Adrenal gland (tissue), 9 donors: ENCODE measurements at regions not wholly inside any gene's neighbourhood (a gene's known extent, or its start where the extent isn't known, plus 50 kb on each side); places are given as distances from the start of the nearest gene placed in this dataset.

Experiments
- DNase-seq, 7 donors: peaks; one replicate each; pipeline ENCODE4 v3.0.0-alpha.2; 2019 to 2020
- H3K27ac ChIP-seq, 5 donors: fragments of 200-600 bp; sonication (generic) in 4 of 5; 1 replicate in 3 of 5; 2 replicates in 2 of 5; pipeline versions ENCODE4 v1.5.1 to v1.8.0; 2016 to 2020; ENCODE audit warnings: mild to moderate bottlenecking in 1 of 5
- H3K27me3 ChIP-seq: fragments of 200-600 bp; 2 replicates; pipeline ENCODE4 v1.8.0; 2021
- H3K36me3 ChIP-seq, 2 donors: fragments of 200-600 bp; replicated peaks in 1 of 2; 1 replicate in 1 of 2; 2 replicates in 1 of 2; pipeline versions ENCODE4 v1.5.1 to v1.8.0; 2018 to 2022
- H3K4me1 ChIP-seq, 2 donors: fragments of 200-600 bp; replicated peaks in 1 of 2; 1 replicate in 1 of 2; 2 replicates in 1 of 2; pipeline versions ENCODE4 v1.5.1 to v1.8.0; 2018 to 2021
- H3K4me3 ChIP-seq, 4 donors: fragments of 200-600 bp; sonication (generic) in 3 of 4; one replicate each; pipeline ENCODE4 v1.5.1; 2016 to 2018
- H3K9me3 ChIP-seq, 3 donors: fragments of 200-600 bp; sonication (generic) in 1 of 3; replicated peaks in 1 of 3; 1 replicate in 2 of 3; 2 replicates in 1 of 3; pipeline versions ENCODE4 v1.5.1 to v1.8.0; 2016 to 2021
- CTCF ChIP-seq, 6 experiments: fragments of 450-650 bp in 4 of 6; fragments of 200-600 bp in 2 of 6; sonication (generic) in 1 of 6; IDR thresholded peaks; 1 replicate in 5 of 6; 2 replicates in 1 of 6; pipeline versions ENCODE4 v1.5.1 to v1.8.0; 2016 to 2021; ENCODE audit warnings: antibody characterized with exemption in 6 of 6, mild to moderate bottlenecking in 2 of 6, moderate library complexity in 1 of 6
- POLR2A ChIP-seq, 2 donors: fragments of 450-650 bp; IDR thresholded peaks; one replicate each; pipeline ENCODE4 v1.6.1; 2017; ENCODE audit warnings: antibody characterized with exemption in 2 of 2, mild to moderate bottlenecking in 2 of 2, moderate library complexity in 1 of 2
- WGBS, 4 donors: extraction: QIAGEN DNeasy Blood & Tissue Kit in 2 of 4; methylation state at CpG; one replicate each; pipeline versions ENCODE4 v1.1.5 to v1.1.7; 2013 to 2017; 5-methylcytosine and 5-hydroxymethylcytosine counted together
- intact Hi-C, 2 donors: fragments of 100-400 bp; cut with DNase I; formaldehyde crosslinking; loops; one replicate each; pipeline versions ENCODE4 v1.14.1 to v1.15.0; 2022 to 2023
- donor health status: healthy with polysubstance abuse.
- donor health status: Bipolar disorder and iron deficiency.
- donor health status: DM: yes; HTN: yes; CAD: no.
- donor health status: DM: no; HTN: no; CAD: no.
- donor health status: DM: no; HTN: no; CAD: no.

GRCh38 chr21:22885614-22886013, 1887.4 kb downstream of the NCAM2 start:
- Histone ChIP-seq H3K27ac (no peak overlapping the region), H3K36me3 (no peaks in the 10 kb centered on the region), H3K9me3 (no peaks in the 10 kb centered on the region), H3K4me1 (no peaks in the 10 kb centered on the region), H3K4me3 (no peak overlapping the region), H3K27me3 (no peaks in the 10 kb centered on the region)
- DNase-seq = no peak
- intact Hi-C loops = no loop called here
- TF ChIP-seq POLR2A (IDR thresholded peaks at IDR 0.05) (no peak), CTCF (IDR thresholded peaks at IDR 0.05) (no peak)

- Histone ChIP-seq H3K36me3 (no peaks in the 10 kb centered on the region), H3K4me1 (no peaks in the 10 kb centered on the region), H3K27ac (no peak overlapping the region), H3K9me3 (no peaks in the 10 kb centered on the region), H3K4me3 (no peak overlapping the region), H3K27me3 (no peaks in the 10 kb centered on the region)
- no peak for TF ChIP-seq CTCF (IDR thresholded peaks at IDR 0.05)
- no peak for TF ChIP-seq POLR2A (IDR thresholded peaks at IDR 0.05)
- DNase-seq = no peak
- WGBS, 4 donors = 55 to 82% (median 73%) methylated on average over 2 of the region's 2 CpGs
- intact Hi-C loops = no loop called here
These were observed 1891.2 kb downstream of the NCAM2 start for GRCh38 chr21:22889445-22889844.

DNA sequence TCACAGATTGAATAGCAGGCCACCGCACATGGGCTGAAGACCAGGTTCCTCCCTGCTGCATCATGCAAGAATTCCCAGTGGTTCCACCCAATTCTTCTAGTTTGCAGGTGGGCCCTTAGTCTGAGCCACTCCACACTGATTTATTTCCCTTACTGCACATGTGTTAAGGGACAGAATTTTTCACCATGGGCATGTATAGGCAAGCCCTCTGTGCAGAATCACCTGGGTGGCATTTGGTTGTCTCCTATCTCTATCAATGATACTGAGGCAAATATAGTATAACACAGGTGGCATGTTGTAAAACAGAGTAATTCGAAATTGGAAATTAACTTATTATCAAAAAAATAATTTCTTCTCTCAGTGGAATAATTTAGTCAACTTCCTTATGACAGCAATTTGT, 1892.4 kb downstream of the NCAM2 start:
- intact Hi-C loops = no loop called here
- no peak for DNase-seq
- Histone ChIP-seq H3K4me1 (no peaks in the 10 kb centered on the region), H3K27me3 (no peaks in the 10 kb centered on the region), H3K9me3 (no peaks in the 10 kb centered on the region), H3K4me3 (no peak overlapping the region), H3K36me3 (no peaks in the 10 kb centered on the region), H3K27ac (no peak overlapping the region)
- WGBS, 4 donors = 75 to 83% (median 81%) methylated on average over 2 of the region's 2 CpGs
- TF ChIP-seq CTCF (IDR thresholded peaks at IDR 0.05) (no peak), POLR2A (IDR thresholded peaks at IDR 0.05) (no peak)

GRCh38 chr21:22892028-22892427, 1893.8 kb downstream of the NCAM2 start:
- no peak overlapping the region for H3K27ac ChIP-seq
- WGBS, 4 donors = 32 to 48% (median 43%) methylated on average over 2 of the region's 2 CpGs
- no peaks in the 10 kb centered on the region for H3K27me3 ChIP-seq
- no peak for DNase-seq
- no peaks in the 10 kb centered on the region for H3K36me3 ChIP-seq
- intact Hi-C loops = no loop called here
- no peak for TF ChIP-seq CTCF (IDR thresholded peaks at IDR 0.05)
- TF ChIP-seq POLR2A (IDR thresholded peaks at IDR 0.05) = no peak
- no peak overlapping the region for H3K4me3 ChIP-seq
- H3K4me1 ChIP-seq = no peaks in the 10 kb centered on the region
- no peaks in the 10 kb centered on the region for H3K9me3 ChIP-seq
